H1 (cell line): ENCODE measurements at regions not wholly inside any gene's neighbourhood (a gene's known extent, or its start where the extent isn't known, plus 50 kb on each side); places are given as distances from the start of the nearest gene placed in this dataset.

ENCODE experiments used
- CHD7 ChIP-seq: fragments of 300-600 bp; sonication (generic); IDR thresholded peaks from 2 replicates; pipeline ENCODE4 v1.7.1; 2012; ENCODE audit warnings: low read length, moderate library complexity, mild to moderate bottlenecking, inconsistent platforms; ENCODE audit not compliant: insufficient replicate concordance

GRCh38 chr2:31748041-31748440, 167.3 kb upstream of the SRD5A2 start (continued):
- TF ChIP-seq CHD7: no peak
